HCT116 (cell line): ENCODE measurements at regions not wholly inside any gene's neighbourhood (a gene's known extent, or its start where the extent isn't known, plus 50 kb on each side); places are given as distances from the start of the nearest gene placed in this dataset.

Experiments
- ATAC-seq: fragments of 200-7000 bp; cut with Tn5 transposase; 2 replicates; pipeline ENCODE4 v1.9.1; 2020; ENCODE audit warnings: mild to moderate bottlenecking, moderate library complexity
- BruUV-seq: library from RNA; stranded (reverse); fragments of 400-500 nt; replicated peaks from 2 replicates; lab custom pipeline; 2021; lab: Mats Ljungman, UMichigan
- CTCF ChIA-PET: fragments of 300-600 bp; sonication (Branson Sonifier 250); formaldehyde crosslinking; loops from one replicate; lab custom pipeline; 2021; ENCODE audit warnings: antibody characterized with exemption; lab: Charles Lee
- POLR2A ChIA-PET: fragments of 300-600, 350-600 bp; sonication (Branson Sonifier 250); formaldehyde crosslinking; loops from one replicate; lab custom pipeline; 2021; ENCODE audit warnings: antibody characterized with exemption; lab: Charles Lee
- RAD21 ChIA-PET, 2 experiments: fragments of 300-600 bp; sonication (Branson Sonifier 250); formaldehyde crosslinking; loops; one replicate each; lab custom pipeline; 2023; ENCODE audit warnings: low total read pairs in 2 of 2; ENCODE audit not compliant: uncharacterized antibody in 2 of 2, unreplicated experiment in 2 of 2, low non-redundant PET in 1 of 2; lab: Charles Lee
- DNase-seq: peaks from one replicate; pipeline ENCODE4 v3.0.0-alpha.2; 2010; ENCODE audit warnings: low read depth, low spot score
- H2AFZ ChIP-seq: fragments of 200-600 bp; shearing (Covaris generic), sonication (generic); 2 replicates; pipeline ENCODE4 v1.6.1; 2017; ENCODE audit warnings: low read depth, mixed run types, mixed read lengths, antibody characterized with exemption, low read length; ENCODE audit not compliant: poor library complexity, severe bottlenecking
- H3K27ac ChIP-seq: 2 replicates; pipeline ENCODE4 v1.5.1; 2012; ENCODE audit warnings: low read depth, low read length
- H3K27me3 ChIP-seq: fragments of 200-600 bp; sonication (generic); 2 replicates; pipeline ENCODE4 v1.6.1; 2016; ENCODE audit warnings: mixed run types, low read length, mixed read lengths; ENCODE audit not compliant: insufficient read depth
- H3K36me3 ChIP-seq, 2 experiments: fragments of 200-500 bp in 1 of 2; fragments of 200-600 bp in 1 of 2; sonication (Bioruptor generic) in 1 of 2; sonication (generic) in 1 of 2; 2 replicates each; pipeline versions ENCODE4 v1.5.1 to v1.6.1; 2014 to 2016; ENCODE audit warnings: low read length in 2 of 2, inconsistent platforms in 1 of 2, mixed read lengths in 1 of 2, mixed run types in 1 of 2; ENCODE audit not compliant: insufficient read depth in 2 of 2, control insufficient read depth in 1 of 2
- H3K4me1 ChIP-seq, 2 experiments: fragments of 200-600 bp in 1 of 2; sonication (generic) in 1 of 2; 2 replicates each; pipeline versions ENCODE4 v1.5.1 to v1.6.1; 2012 to 2017; ENCODE audit warnings: low read length in 2 of 2, inconsistent platforms in 1 of 2, mild to moderate bottlenecking in 1 of 2, mixed read lengths in 1 of 2, mixed run types in 1 of 2, moderate library complexity in 1 of 2; ENCODE audit not compliant: insufficient read depth in 2 of 2, control insufficient read depth in 1 of 2
- H3K4me2 ChIP-seq: fragments of 200-600 bp; sonication (generic); 2 replicates; pipeline ENCODE4 v1.6.1; 2017; ENCODE audit warnings: mixed run types, low read length, mixed read lengths
- H3K4me3 ChIP-seq, 2 experiments: fragments of 200-600 bp in 1 of 2; sonication (generic) in 1 of 2; replicated peaks in 1 of 2; 2 replicates each; pipeline ENCODE4 v1.5.1; 2011 to 2016; ENCODE audit warnings: low read length in 2 of 2, control low read depth in 1 of 2, low read depth in 1 of 2, mild to moderate bottlenecking in 1 of 2, mixed read lengths in 1 of 2, mixed run types in 1 of 2
- H3K79me2 ChIP-seq: fragments of 200-600 bp; sonication (generic); 2 replicates; pipeline ENCODE4 v1.6.1; 2017; ENCODE audit warnings: mild to moderate bottlenecking, mixed run types, low read length, moderate library complexity, mixed read lengths; ENCODE audit not compliant: insufficient read depth
- H3K9ac ChIP-seq: fragments of 200-600 bp; sonication (generic); 2 replicates; pipeline ENCODE4 v1.6.1; 2016; ENCODE audit warnings: low read length, mixed read lengths
- H3K9me2 ChIP-seq: fragments of 200-600 bp; sonication (generic), shearing (Covaris generic); 2 replicates; pipeline ENCODE4 v1.6.1; 2017; ENCODE audit warnings: mixed run types, mild to moderate bottlenecking, moderate library complexity; ENCODE audit not compliant: insufficient read depth
- H3K9me3 ChIP-seq, 2 experiments: fragments of 200-500 bp in 1 of 2; fragments of 200-600 bp in 1 of 2; sonication (Bioruptor generic) in 1 of 2; sonication (generic) in 1 of 2; 2 replicates each; pipeline ENCODE4 v1.6.1; 2014 to 2017; ENCODE audit warnings: low read length in 2 of 2, mixed read lengths in 2 of 2, inconsistent platforms in 1 of 2, low read depth in 1 of 2, mild to moderate bottlenecking in 1 of 2, mixed run types in 1 of 2, moderate library complexity in 1 of 2; ENCODE audit not compliant: control insufficient read depth in 1 of 2, insufficient read depth in 1 of 2
- H4K20me1 ChIP-seq: fragments of 200-600 bp; sonication (generic), shearing (Covaris generic); 2 replicates; pipeline ENCODE4 v1.6.1; 2017; ENCODE audit warnings: mixed run types, mild to moderate bottlenecking, moderate library complexity; ENCODE audit not compliant: insufficient read depth
- CBX3 ChIP-seq: IDR thresholded peaks from 2 replicates; pipeline ENCODE4 v1.6.1; 2012; ENCODE audit warnings: low read depth
- CEBPB ChIP-seq: IDR thresholded peaks from 2 replicates; pipeline ENCODE4 v1.6.1; 2012; ENCODE audit warnings: low read depth
- ELF1 ChIP-seq: IDR thresholded peaks from 2 replicates; pipeline ENCODE4 v1.6.1; 2012; ENCODE audit warnings: low read depth, borderline replicate concordance
- EZH2 ChIP-seq: fragments of 200-600 bp; sonication (generic); IDR thresholded peaks from 2 replicates; pipeline ENCODE4 v1.6.1; 2017; ENCODE audit warnings: antibody characterized with exemption, mixed run types
- EZH2phosphoT487 ChIP-seq: fragments of 200-600 bp; IDR thresholded peaks from 2 replicates; pipeline ENCODE4 v1.6.1; 2018; ENCODE audit warnings: antibody characterized with exemption, borderline replicate concordance
- FOSL1 ChIP-seq: IDR thresholded peaks from 2 replicates; pipeline ENCODE4 v1.6.1; 2012; ENCODE audit warnings: low read depth
- JUND ChIP-seq: IDR thresholded peaks from 2 replicates; pipeline ENCODE4 v1.6.1; 2012
- POLR2A ChIP-seq: IDR thresholded peaks from 2 replicates; pipeline ENCODE4 v1.7.0; 2011; ENCODE audit warnings: borderline replicate concordance; ENCODE audit not compliant: insufficient read depth, insufficient read length; ENCODE audit errors: extremely low read depth
- POLR2AphosphoS5 ChIP-seq: IDR thresholded peaks from 2 replicates; pipeline ENCODE4 v1.6.1; 2011; ENCODE audit warnings: mild to moderate bottlenecking, low read depth, low read length, moderate library complexity
- SIN3A ChIP-seq: IDR thresholded peaks from 2 replicates; pipeline ENCODE4 v1.6.1; 2012; ENCODE audit warnings: low read depth
- SP1 ChIP-seq: IDR thresholded peaks from 2 replicates; pipeline ENCODE4 v1.6.1; 2012; ENCODE audit warnings: low read depth
- ZFX ChIP-seq: fragments of 450-650 bp; IDR thresholded peaks from 2 replicates; pipeline ENCODE4 v1.6.1; 2017
- intact Hi-C: fragments of 100-400 bp; cut with micrococcal nuclease; formaldehyde crosslinking; loops from 2 replicates; pipeline ENCODE4 v1.10.0; 2022
- TF ChIP-seq, protein P1 (sequence below): IDR thresholded peaks from 2 replicates; pipeline ENCODE4 v1.6.1; 2011; ENCODE audit warnings: mild to moderate bottlenecking, low read length, moderate library complexity; ENCODE audit not compliant: insufficient replicate concordance; ENCODE audit errors: extremely low read depth

DNA sequence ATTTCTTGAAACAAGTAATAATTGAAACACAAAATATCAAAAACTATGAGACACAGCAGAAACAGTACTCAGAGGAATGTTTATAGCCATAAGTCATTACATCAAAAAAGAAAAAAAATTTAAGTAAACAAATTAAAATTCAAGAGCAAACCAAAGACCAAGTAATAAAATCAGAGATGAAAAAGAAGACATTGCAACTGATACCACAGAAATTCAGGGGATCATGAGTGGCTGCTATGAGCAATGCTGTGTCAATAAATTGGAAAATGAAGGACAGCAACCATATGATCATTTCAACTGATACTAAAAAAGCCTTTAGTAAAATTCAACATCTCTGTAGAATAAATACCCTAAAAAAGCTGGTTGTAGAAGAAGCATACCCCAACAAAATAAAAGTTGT is 644.1 kb upstream of the BCHE start:
- ChIA-PET CTCF (no interaction called here), POLR2A (no interaction called here)
- Histone ChIP-seq H3K9ac (no peak overlapping the region), H3K4me2 (no peak overlapping the region)
- no peak for ATAC-seq
- TF ChIP-seq SIN3A, result no peak
- no peak for TF ChIP-seq CEBPB
- no peak for TF ChIP-seq CBX3
- TF ChIP-seq ELF1, result no peak
- TF ChIP-seq POLR2A, result no peak
- no peak for TF ChIP-seq SP1
- no peak for TF ChIP-seq ZFX
- no peak for TF ChIP-seq JUND
- TF ChIP-seq EZH2, result no peak
- TF ChIP-seq EZH2phosphoT487, result no peak
- TF ChIP-seq, protein P1, sequence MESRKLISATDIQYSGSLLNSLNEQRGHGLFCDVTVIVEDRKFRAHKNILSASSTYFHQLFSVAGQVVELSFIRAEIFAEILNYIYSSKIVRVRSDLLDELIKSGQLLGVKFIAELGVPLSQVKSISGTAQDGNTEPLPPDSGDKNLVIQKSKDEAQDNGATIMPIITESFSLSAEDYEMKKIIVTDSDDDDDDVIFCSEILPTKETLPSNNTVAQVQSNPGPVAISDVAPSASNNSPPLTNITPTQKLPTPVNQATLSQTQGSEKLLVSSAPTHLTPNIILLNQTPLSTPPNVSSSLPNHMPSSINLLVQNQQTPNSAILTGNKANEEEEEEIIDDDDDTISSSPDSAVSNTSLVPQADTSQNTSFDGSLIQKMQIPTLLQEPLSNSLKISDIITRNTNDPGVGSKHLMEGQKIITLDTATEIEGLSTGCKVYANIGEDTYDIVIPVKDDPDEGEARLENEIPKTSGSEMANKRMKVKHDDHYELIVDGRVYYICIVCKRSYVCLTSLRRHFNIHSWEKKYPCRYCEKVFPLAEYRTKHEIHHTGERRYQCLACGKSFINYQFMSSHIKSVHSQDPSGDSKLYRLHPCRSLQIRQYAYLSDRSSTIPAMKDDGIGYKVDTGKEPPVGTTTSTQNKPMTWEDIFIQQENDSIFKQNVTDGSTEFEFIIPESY, result no peak
- TF ChIP-seq POLR2AphosphoS5, result no peak
- no peak for TF ChIP-seq FOSL1
- TF ChIP-seq, all 23 proteins: peak for 0
- H3K9me3 ChIP-seq, result no peaks in the 10 kb centered on the region
- H3K4me1 ChIP-seq, result no peaks in the 10 kb centered on the region
- no TSS peak for BruUV-seq
- no peak overlapping the region for H3K4me3 ChIP-seq
- H3K9me2 ChIP-seq, result no peaks in the 10 kb centered on the region
- H4K20me1 ChIP-seq, result no peaks in the 10 kb centered on the region
- no peaks in the 10 kb centered on the region for H3K36me3 ChIP-seq
- H3K79me2 ChIP-seq, result no peaks in the 10 kb centered on the region
- H3K27ac ChIP-seq, result no peak overlapping the region
- no peak overlapping the region for H2AFZ ChIP-seq
- no peak for DNase-seq
- no peaks in the 10 kb centered on the region for H3K27me3 ChIP-seq
- intact Hi-C loops, result no loop called here
- RAD21 ChIA-PET, result no interaction called here
